GM23338 (cell line): ENCODE measurements at regions not wholly inside any gene's neighbourhood (a gene's known extent, or its start where the extent isn't known, plus 50 kb on each side); places are given as distances from the start of the nearest gene placed in this dataset.

Source experiments
- ATAC-seq: fragments of 200-7000 bp; cut with Tn5 transposase; 3 replicates; pipeline ENCODE4 v1.9.1; 2020
- DNase-seq: peaks from one replicate; pipeline ENCODE4 v3.0.0-alpha.2; 2015; ENCODE audit warnings: low spot score
- H2AFZ ChIP-seq: fragments of 200-600 bp; sonication (generic); 2 replicates; pipeline ENCODE4 v1.8.0; 2016; ENCODE audit warnings: antibody characterized with exemption, mild to moderate bottlenecking, moderate library complexity
- H3F3A ChIP-seq: fragments of 200-600 bp; sonication (generic); replicated peaks from 2 replicates; pipeline ENCODE4 v1.8.0; 2017; ENCODE audit warnings: antibody characterized with exemption, mixed run types, low read depth
- H3K27ac ChIP-seq: fragments of 200-600 bp; sonication (generic); 2 replicates; pipeline ENCODE4 v1.6.1; 2016; ENCODE audit warnings: low read depth
- H3K27me3 ChIP-seq: fragments of 200-600 bp; sonication (generic); 2 replicates; pipeline ENCODE4 v1.8.0; 2016; ENCODE audit warnings: mild to moderate bottlenecking, mixed run types, moderate library complexity; ENCODE audit not compliant: insufficient read depth
- H3K36me3 ChIP-seq: fragments of 200-600 bp; sonication (generic); 2 replicates; pipeline ENCODE4 v1.8.0; 2016; ENCODE audit warnings: mild to moderate bottlenecking; ENCODE audit not compliant: insufficient read depth
- H3K4me1 ChIP-seq: fragments of 200-600 bp; sonication (generic); 2 replicates; pipeline ENCODE4 v1.8.0; 2016; ENCODE audit warnings: mild to moderate bottlenecking, moderate library complexity; ENCODE audit not compliant: insufficient read depth
- H3K4me2 ChIP-seq: fragments of 200-600 bp; sonication (generic); 2 replicates; pipeline ENCODE4 v1.7.1; 2017; ENCODE audit warnings: mixed run types
- H3K4me3 ChIP-seq: fragments of 200-600 bp; sonication (generic); 2 replicates; pipeline ENCODE4 v1.6.1; 2016; ENCODE audit warnings: mixed run types
- H3K79me2 ChIP-seq: fragments of 200-600 bp; sonication (generic); replicated peaks from 2 replicates; pipeline ENCODE4 v1.8.0; 2017; ENCODE audit warnings: mild to moderate bottlenecking; ENCODE audit not compliant: insufficient read depth
- H3K9me2 ChIP-seq: fragments of 200-600 bp; sonication (generic); 2 replicates; pipeline ENCODE4 v1.8.0; 2017; ENCODE audit not compliant: insufficient read depth
- H4K20me1 ChIP-seq: fragments of 200-600 bp; sonication (generic); replicated peaks from 2 replicates; pipeline ENCODE4 v1.8.0; 2017; ENCODE audit warnings: mild to moderate bottlenecking; ENCODE audit not compliant: insufficient read depth
- H3K27ac Mint-ChIP-seq: 2 replicates; pipeline ENCODE4 v1.8.0; 2020; ENCODE audit warnings: inconsistent platforms, mild to moderate bottlenecking, moderate library complexity, mixed read lengths
- H3K27me3 Mint-ChIP-seq: 3 replicates; pipeline ENCODE4 v1.8.0; 2022; ENCODE audit warnings: low read depth, mild to moderate bottlenecking, moderate library complexity, mixed read lengths, inconsistent platforms; ENCODE audit not compliant: insufficient read depth, poor library complexity
- H3K36me3 Mint-ChIP-seq: 3 replicates; pipeline ENCODE4 v1.8.0; 2021; ENCODE audit warnings: low read depth, mild to moderate bottlenecking, inconsistent platforms, moderate library complexity, mixed read lengths
- H3K4me1 Mint-ChIP-seq: 3 replicates; pipeline ENCODE4 v1.8.0; 2020; ENCODE audit warnings: mild to moderate bottlenecking, inconsistent platforms, mixed read lengths
- H3K4me3 Mint-ChIP-seq: 3 replicates; pipeline ENCODE4 v1.8.0; 2021; ENCODE audit warnings: moderate library complexity, mild to moderate bottlenecking, inconsistent platforms, mixed read lengths
- H3K9me3 Mint-ChIP-seq: 3 replicates; pipeline ENCODE4 v1.8.0; 2020; ENCODE audit warnings: moderate library complexity, mild to moderate bottlenecking, inconsistent platforms, mixed read lengths
- CREB1 ChIP-seq: fragments of 250-450 bp; sonication (Bioruptor Pico); IDR thresholded peaks from 2 replicates; pipeline ENCODE4 v1.5.0; 2020; ENCODE audit warnings: low read depth, mild to moderate bottlenecking, moderate library complexity
- NANOG ChIP-seq: IDR thresholded peaks from 2 replicates; pipeline ENCODE4 v1.6.1; 2016; ENCODE audit warnings: antibody characterized with exemption, borderline replicate concordance
- POLR2AphosphoS5 ChIP-seq: IDR thresholded peaks from 2 replicates; pipeline ENCODE4 v1.6.1; 2016; ENCODE audit warnings: antibody characterized with exemption, low read depth
- STAT1 ChIP-seq: IDR thresholded peaks from one replicate; pipeline ENCODE4 v1.6.1; 2016; ENCODE audit warnings: antibody characterized with exemption; ENCODE audit not compliant: unreplicated experiment
- ZNF114 ChIP-seq: fragments of 250-450 bp; sonication (Bioruptor Pico); IDR thresholded peaks from 2 replicates; pipeline ENCODE4 v1.5.0; 2020; ENCODE audit warnings: mild to moderate bottlenecking, moderate library complexity
- ZNF331 ChIP-seq: fragments of 250-450 bp; sonication (Bioruptor Pico); IDR thresholded peaks from 2 replicates; pipeline ENCODE4 v1.5.0; 2020; ENCODE audit warnings: low read depth, mild to moderate bottlenecking, moderate library complexity
- TF ChIP-seq, protein P1 (sequence below): IDR thresholded peaks from 2 replicates; pipeline ENCODE4 v1.6.1; 2016; ENCODE audit warnings: antibody characterized with exemption
- TF ChIP-seq, protein P2 (sequence below): IDR thresholded peaks from one replicate; pipeline ENCODE4 v1.6.1; 2018; ENCODE audit warnings: antibody characterized with exemption; ENCODE audit not compliant: unreplicated experiment
- TF ChIP-seq, protein P3 (sequence below): fragments of 250-450 bp; sonication (Bioruptor Pico); IDR thresholded peaks from 2 replicates; pipeline ENCODE4 v1.5.0; 2020; ENCODE audit warnings: mild to moderate bottlenecking, moderate library complexity

GRCh38 chr4:4765811-4766210 is 93.7 kb upstream of the MSX1 start (continued):
- TF ChIP-seq STAT1 (no peak), CREB1 (no peak)
- TF ChIP-seq, protein P1, sequence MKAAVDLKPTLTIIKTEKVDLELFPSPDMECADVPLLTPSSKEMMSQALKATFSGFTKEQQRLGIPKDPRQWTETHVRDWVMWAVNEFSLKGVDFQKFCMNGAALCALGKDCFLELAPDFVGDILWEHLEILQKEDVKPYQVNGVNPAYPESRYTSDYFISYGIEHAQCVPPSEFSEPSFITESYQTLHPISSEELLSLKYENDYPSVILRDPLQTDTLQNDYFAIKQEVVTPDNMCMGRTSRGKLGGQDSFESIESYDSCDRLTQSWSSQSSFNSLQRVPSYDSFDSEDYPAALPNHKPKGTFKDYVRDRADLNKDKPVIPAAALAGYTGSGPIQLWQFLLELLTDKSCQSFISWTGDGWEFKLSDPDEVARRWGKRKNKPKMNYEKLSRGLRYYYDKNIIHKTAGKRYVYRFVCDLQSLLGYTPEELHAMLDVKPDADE = no peak

- Histone ChIP-seq H3K4me3 (no peak overlapping the region), H3F3A (peaks cover 4% of the 10 kb centered on the region; the same call in 1 of the 2 replicates), H3K36me3 (no peaks in the 10 kb centered on the region), H3K79me2 (no peaks in the 10 kb centered on the region), H3K27me3 (peaks cover 4% of the 10 kb centered on the region; the same call in 1 of the 2 replicates), H3K9me2 (no peaks in the 10 kb centered on the region), H4K20me1 (no peaks in the 10 kb centered on the region), H3K27ac (no peak overlapping the region), H2AFZ (no peak overlapping the region), H3K4me1 (peaks cover 32% of the 10 kb centered on the region), H3K4me2 (no peak overlapping the region; the same call in 1 of the 2 replicates)
- DNase-seq (no peak), ATAC-seq (no peak)
- Mint-ChIP-seq H3K36me3 (no peaks in the 10 kb centered on the region), H3K4me3 (no peak overlapping the region; the same call in 2 of the 3 replicates), H3K27ac (no peak overlapping the region), H3K9me3 (no peaks in the 10 kb centered on the region; the same call in 2 of the 3 replicates), H3K4me1 (peaks cover 43% of the 10 kb centered on the region), H3K27me3 (peaks cover 16% of the 10 kb centered on the region)
- TF ChIP-seq NANOG (no peak), ZNF114 (CRISPR knock-in tag) (no peak), POLR2AphosphoS5 (no peak), CREB1 (no peak), ZNF331 (no peak)
- TF ChIP-seq, protein P2, sequence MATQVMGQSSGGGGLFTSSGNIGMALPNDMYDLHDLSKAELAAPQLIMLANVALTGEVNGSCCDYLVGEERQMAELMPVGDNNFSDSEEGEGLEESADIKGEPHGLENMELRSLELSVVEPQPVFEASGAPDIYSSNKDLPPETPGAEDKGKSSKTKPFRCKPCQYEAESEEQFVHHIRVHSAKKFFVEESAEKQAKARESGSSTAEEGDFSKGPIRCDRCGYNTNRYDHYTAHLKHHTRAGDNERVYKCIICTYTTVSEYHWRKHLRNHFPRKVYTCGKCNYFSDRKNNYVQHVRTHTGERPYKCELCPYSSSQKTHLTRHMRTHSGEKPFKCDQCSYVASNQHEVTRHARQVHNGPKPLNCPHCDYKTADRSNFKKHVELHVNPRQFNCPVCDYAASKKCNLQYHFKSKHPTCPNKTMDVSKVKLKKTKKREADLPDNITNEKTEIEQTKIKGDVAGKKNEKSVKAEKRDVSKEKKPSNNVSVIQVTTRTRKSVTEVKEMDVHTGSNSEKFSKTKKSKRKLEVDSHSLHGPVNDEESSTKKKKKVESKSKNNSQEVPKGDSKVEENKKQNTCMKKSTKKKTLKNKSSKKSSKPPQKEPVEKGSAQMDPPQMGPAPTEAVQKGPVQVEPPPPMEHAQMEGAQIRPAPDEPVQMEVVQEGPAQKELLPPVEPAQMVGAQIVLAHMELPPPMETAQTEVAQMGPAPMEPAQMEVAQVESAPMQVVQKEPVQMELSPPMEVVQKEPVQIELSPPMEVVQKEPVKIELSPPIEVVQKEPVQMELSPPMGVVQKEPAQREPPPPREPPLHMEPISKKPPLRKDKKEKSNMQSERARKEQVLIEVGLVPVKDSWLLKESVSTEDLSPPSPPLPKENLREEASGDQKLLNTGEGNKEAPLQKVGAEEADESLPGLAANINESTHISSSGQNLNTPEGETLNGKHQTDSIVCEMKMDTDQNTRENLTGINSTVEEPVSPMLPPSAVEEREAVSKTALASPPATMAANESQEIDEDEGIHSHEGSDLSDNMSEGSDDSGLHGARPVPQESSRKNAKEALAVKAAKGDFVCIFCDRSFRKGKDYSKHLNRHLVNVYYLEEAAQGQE = no peak
- TF ChIP-seq, protein P3, sequence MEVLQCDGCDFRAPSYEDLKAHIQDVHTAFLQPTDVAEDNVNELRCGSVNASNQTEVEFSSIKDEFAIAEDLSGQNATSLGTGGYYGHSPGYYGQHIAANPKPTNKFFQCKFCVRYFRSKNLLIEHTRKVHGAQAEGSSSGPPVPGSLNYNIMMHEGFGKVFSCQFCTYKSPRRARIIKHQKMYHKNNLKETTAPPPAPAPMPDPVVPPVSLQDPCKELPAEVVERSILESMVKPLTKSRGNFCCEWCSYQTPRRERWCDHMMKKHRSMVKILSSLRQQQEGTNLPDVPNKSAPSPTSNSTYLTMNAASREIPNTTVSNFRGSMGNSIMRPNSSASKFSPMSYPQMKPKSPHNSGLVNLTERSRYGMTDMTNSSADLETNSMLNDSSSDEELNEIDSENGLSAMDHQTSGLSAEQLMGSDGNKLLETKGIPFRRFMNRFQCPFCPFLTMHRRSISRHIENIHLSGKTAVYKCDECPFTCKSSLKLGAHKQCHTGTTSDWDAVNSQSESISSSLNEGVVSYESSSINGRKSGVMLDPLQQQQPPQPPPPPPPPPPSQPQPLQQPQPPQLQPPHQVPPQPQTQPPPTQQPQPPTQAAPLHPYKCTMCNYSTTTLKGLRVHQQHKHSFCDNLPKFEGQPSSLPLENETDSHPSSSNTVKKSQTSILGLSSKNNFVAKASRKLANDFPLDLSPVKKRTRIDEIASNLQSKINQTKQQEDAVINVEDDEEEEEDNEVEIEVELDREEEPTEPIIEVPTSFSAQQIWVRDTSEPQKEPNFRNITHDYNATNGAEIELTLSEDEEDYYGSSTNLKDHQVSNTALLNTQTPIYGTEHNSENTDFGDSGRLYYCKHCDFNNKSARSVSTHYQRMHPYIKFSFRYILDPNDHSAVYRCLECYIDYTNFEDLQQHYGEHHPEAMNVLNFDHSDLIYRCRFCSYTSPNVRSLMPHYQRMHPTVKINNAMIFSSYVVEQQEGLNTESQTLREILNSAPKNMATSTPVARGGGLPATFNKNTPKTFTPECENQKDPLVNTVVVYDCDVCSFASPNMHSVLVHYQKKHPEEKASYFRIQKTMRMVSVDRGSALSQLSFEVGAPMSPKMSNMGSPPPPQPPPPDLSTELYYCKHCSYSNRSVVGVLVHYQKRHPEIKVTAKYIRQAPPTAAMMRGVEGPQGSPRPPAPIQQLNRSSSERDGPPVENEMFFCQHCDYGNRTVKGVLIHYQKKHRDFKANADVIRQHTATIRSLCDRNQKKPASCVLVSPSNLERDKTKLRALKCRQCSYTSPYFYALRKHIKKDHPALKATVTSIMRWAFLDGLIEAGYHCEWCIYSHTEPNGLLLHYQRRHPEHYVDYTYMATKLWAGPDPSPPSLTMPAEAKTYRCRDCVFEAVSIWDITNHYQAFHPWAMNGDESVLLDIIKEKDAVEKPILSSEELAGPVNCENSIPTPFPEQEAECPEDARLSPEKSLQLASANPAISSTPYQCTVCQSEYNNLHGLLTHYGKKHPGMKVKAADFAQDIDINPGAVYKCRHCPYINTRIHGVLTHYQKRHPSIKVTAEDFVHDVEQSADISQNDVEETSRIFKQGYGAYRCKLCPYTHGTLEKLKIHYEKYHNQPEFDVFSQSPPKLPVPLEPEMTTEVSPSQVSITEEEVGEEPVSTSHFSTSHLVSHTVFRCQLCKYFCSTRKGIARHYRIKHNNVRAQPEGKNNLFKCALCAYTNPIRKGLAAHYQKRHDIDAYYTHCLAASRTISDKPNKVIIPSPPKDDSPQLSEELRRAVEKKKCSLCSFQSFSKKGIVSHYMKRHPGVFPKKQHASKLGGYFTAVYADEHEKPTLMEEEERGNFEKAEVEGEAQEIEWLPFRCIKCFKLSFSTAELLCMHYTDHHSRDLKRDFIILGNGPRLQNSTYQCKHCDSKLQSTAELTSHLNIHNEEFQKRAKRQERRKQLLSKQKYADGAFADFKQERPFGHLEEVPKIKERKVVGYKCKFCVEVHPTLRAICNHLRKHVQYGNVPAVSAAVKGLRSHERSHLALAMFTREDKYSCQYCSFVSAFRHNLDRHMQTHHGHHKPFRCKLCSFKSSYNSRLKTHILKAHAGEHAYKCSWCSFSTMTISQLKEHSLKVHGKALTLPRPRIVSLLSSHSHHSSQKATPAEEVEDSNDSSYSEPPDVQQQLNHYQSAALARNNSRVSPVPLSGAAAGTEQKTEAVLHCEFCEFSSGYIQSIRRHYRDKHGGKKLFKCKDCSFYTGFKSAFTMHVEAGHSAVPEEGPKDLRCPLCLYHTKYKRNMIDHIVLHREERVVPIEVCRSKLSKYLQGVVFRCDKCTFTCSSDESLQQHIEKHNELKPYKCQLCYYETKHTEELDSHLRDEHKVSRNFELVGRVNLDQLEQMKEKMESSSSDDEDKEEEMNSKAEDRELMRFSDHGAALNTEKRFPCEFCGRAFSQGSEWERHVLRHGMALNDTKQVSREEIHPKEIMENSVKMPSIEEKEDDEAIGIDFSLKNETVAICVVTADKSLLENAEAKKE (CRISPR knock-in tag) = no peak
- TF ChIP-seq, protein P1 = no peak
Observed at GRCh38 chr4:4764558-4764905, 94.9 kb upstream of the MSX1 start.
